ENCODE measurements at regions not wholly inside any gene's neighbourhood (a gene's known extent, or its start where the extent isn't known, plus 50 kb on each side); places are given as distances from the start of the nearest gene placed in this dataset.
"Not testable (repeated sequence)": the region's sequence is repeated elsewhere in the genome, so short reads cannot be mapped to it uniquely, and the experiment has no call there.

DNA sequence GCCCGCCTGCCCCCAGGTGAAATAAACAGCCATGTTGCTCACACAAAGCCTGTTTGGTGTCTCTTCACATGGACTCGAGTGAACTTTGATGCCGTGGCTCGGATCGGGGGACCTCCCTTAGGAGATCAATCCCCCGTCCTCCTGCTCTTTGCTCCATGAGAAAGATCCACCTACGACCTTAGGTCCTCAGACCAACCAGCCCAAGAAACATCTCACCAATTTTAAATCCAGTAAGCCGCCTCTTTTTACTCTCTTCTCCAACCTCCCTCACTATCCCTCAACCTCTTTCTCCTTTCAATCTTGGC, 521.0 kb downstream of the IRS2 start:
- not testable (repeated sequence) for TF ChIP-seq EZH2 (IDR thresholded peaks at IDR 0.05); POLR2AphosphoS5 (IDR thresholded peaks at IDR 0.05; ENCODE audit: borderline replicate concordance, low read depth, low read length)

Data from SK-N-MC (cell line).